ENCODE measurements at regions not wholly inside any gene's neighbourhood (a gene's known extent, or its start where the extent isn't known, plus 50 kb on each side); places are given as distances from the start of the nearest gene placed in this dataset.

- TF ChIP-seq CTCF (IDR thresholded peaks at IDR 0.05) = no peak
- no peak for TF ChIP-seq POLR2A (IDR thresholded peaks at IDR 0.05)
Observed at GRCh38 chr3:40631341-40631995, 106.7 kb downstream of the ZNF621 start.

All from esophagus squamous epithelium (tissue), 4 donors.